A549 (cell line): ENCODE measurements at regions not wholly inside any gene's neighbourhood (a gene's known extent, or its start where the extent isn't known, plus 50 kb on each side); places are given as distances from the start of the nearest gene placed in this dataset.

ENCODE experiments used
- ATAC-seq, 2 experiments: fragments of 200-7000 bp in 1 of 2; fragments of >200 bp in 1 of 2; cut with Nextera tagmentation in 1 of 2; cut with Tn5 transposase in 1 of 2; 3 replicates each; pipeline versions ENCODE4 v1.8.0 to v1.9.1; 2018 to 2020; ENCODE audit warnings: mild to moderate bottlenecking in 1 of 2, moderate library complexity in 1 of 2
- CTCF ChIA-PET: fragments of 300-600 bp; sonication (Branson Sonifier 250); formaldehyde crosslinking; extraction: SDS; loops from one replicate; lab custom pipeline; 2021; ENCODE audit warnings: antibody characterized with exemption, inconsistent platforms; lab: Yijun Ruan, JAX
- POLR2A ChIA-PET: fragments of 350-600 bp; formaldehyde crosslinking; extraction: SDS; loops from one replicate; lab custom pipeline; 2021; ENCODE audit warnings: antibody characterized with exemption, inconsistent platforms; lab: Yijun Ruan, JAX
- DNase-seq, 2 experiments: peaks; one replicate each; pipeline versions ENCODE4 v3.0.0 to v3.0.0-alpha.2; 2011 to 2016; ENCODE audit warnings: low read depth in 1 of 2, low spot score in 1 of 2
- FAIRE-seq: peaks from 2 replicates; lab custom pipeline; 2011; peaks lifted over from hg19 to GRCh38; lab: Jason Lieb, UNC
- H3K27ac ChIP-seq, 2 experiments: fragments of >200 bp; sonication (Bioruptor Twin); formaldehyde crosslinking; 3 replicates each; pipeline ENCODE4 v1.5.1; 2016 to 2017
- H3K4me1 ChIP-seq: fragments of >200 bp; sonication (Bioruptor Twin); formaldehyde crosslinking; 3 replicates; pipeline ENCODE4 v1.6.1; 2016
- H3K4me2 ChIP-seq: fragments of >200 bp; sonication (Bioruptor Twin); formaldehyde crosslinking; 3 replicates; pipeline ENCODE4 v1.6.1; 2016
- H3K4me3 ChIP-seq: fragments of >200 bp; sonication (Bioruptor Twin); formaldehyde crosslinking; 3 replicates; pipeline ENCODE4 v1.5.1; 2016
- H3K9me3 ChIP-seq: fragments of >200 bp; sonication (Bioruptor Twin); formaldehyde crosslinking; 3 replicates; pipeline ENCODE4 v1.6.1; 2016
- BHLHE40 ChIP-seq: IDR thresholded peaks from 2 replicates; pipeline ENCODE4 v1.6.1; 2012; ENCODE audit warnings: low read depth, low read length, inconsistent platforms
- CBX2 ChIP-seq: fragments of 200-600 bp; sonication (generic); IDR thresholded peaks from 2 replicates; pipeline ENCODE4 v1.6.1; 2016; ENCODE audit warnings: low read depth, mild to moderate bottlenecking, borderline replicate concordance
- CHD2 ChIP-seq: fragments of 150-350 bp; IDR thresholded peaks from 2 replicates; pipeline ENCODE4 v1.6.1; 2014; ENCODE audit warnings: low read length; ENCODE audit not compliant: partially characterized antibody
- CHD4 ChIP-seq: fragments of 200-600 bp; sonication (generic); IDR thresholded peaks from 2 replicates; pipeline ENCODE4 v1.6.1; 2016; ENCODE audit warnings: antibody characterized with exemption, mild to moderate bottlenecking, borderline replicate concordance
- E2F6 ChIP-seq: IDR thresholded peaks from 2 replicates; pipeline ENCODE4 v1.6.1; 2012; ENCODE audit warnings: low read depth, borderline replicate concordance
- EHMT2 ChIP-seq: fragments of 200-600 bp; sonication (generic); IDR thresholded peaks from 2 replicates; pipeline ENCODE4 v1.6.1; 2016; ENCODE audit warnings: antibody characterized with exemption, low read depth, mild to moderate bottlenecking, moderate library complexity
- ELK1 ChIP-seq: fragments of 150-350 bp; IDR thresholded peaks from 2 replicates; pipeline ENCODE4 v1.6.1; 2014; ENCODE audit warnings: low read depth, mild to moderate bottlenecking, low read length
- EP300 ChIP-seq, 2 experiments: fragments of >200 bp; sonication (Bioruptor Twin); formaldehyde crosslinking; IDR thresholded peaks; 2 replicates in 1 of 2; 3 replicates in 1 of 2; pipeline ENCODE4 v1.6.1; 2016 to 2017
- FOSB ChIP-seq: fragments of 250-450 bp; sonication (Bioruptor Pico); IDR thresholded peaks from 2 replicates; pipeline ENCODE4 v1.5.0; 2020; ENCODE audit warnings: mild to moderate bottlenecking, moderate library complexity
- GATA3 ChIP-seq: IDR thresholded peaks from 2 replicates; pipeline ENCODE4 v1.6.1; 2012; ENCODE audit warnings: borderline replicate concordance
- HEYL ChIP-seq: fragments of 250-450 bp; sonication (Bioruptor Pico); IDR thresholded peaks from 2 replicates; pipeline ENCODE4 v1.8.0; 2021; ENCODE audit warnings: mild to moderate bottlenecking, moderate library complexity
- HOXB13 ChIP-seq: fragments of 250-450 bp; sonication (Bioruptor Pico); IDR thresholded peaks from 2 replicates; pipeline ENCODE4 v1.5.0; 2020; ENCODE audit warnings: low read depth, mild to moderate bottlenecking, moderate library complexity
- HOXB5 ChIP-seq: fragments of 250-450 bp; sonication (Bioruptor Pico); IDR thresholded peaks from 2 replicates; pipeline ENCODE4 v1.5.0; 2020; ENCODE audit warnings: mild to moderate bottlenecking, moderate library complexity
- JUN ChIP-seq, 2 experiments: fragments of >200 bp; sonication (Bioruptor Twin); formaldehyde crosslinking; IDR thresholded peaks; 2 replicates in 1 of 2; 3 replicates in 1 of 2; pipeline ENCODE4 v1.6.1; 2016 to 2017
- MAFK ChIP-seq: fragments of 450-650 bp; IDR thresholded peaks from 2 replicates; pipeline ENCODE4 v1.6.1; 2014; ENCODE audit not compliant: partially characterized antibody
- MYC ChIP-seq: IDR thresholded peaks from 2 replicates; pipeline ENCODE4 v1.6.1; 2012; ENCODE audit warnings: mild to moderate bottlenecking, inconsistent platforms, low read length, improper control_type of control experiment, borderline replicate concordance
- NFE2L2 ChIP-seq: fragments of 150-350 bp; conservative IDR thresholded peaks from 2 replicates; pipeline ENCODE4 v1.6.1; 2014; ENCODE audit warnings: low read length
- NPAS2 ChIP-seq: fragments of 250-450 bp; sonication (Bioruptor Pico); IDR thresholded peaks from 2 replicates; pipeline ENCODE4 v1.8.0; 2022; ENCODE audit warnings: mild to moderate bottlenecking, moderate library complexity, borderline replicate concordance
- NR3C1 ChIP-seq: fragments of >200 bp; sonication (Bioruptor Twin); formaldehyde crosslinking; IDR thresholded peaks from 3 replicates; pipeline ENCODE4 v1.6.1; 2017
- PBX3 ChIP-seq: IDR thresholded peaks from 2 replicates; pipeline ENCODE4 v1.6.1; 2012
- PHF8 ChIP-seq: fragments of 200-600 bp; sonication (generic); IDR thresholded peaks from 2 replicates; pipeline ENCODE4 v1.6.1; 2016; ENCODE audit warnings: low read depth, mild to moderate bottlenecking, antibody characterized with exemption, moderate library complexity, borderline replicate concordance
- POLR2A ChIP-seq: IDR thresholded peaks from 2 replicates; pipeline ENCODE4 v1.6.1; 2012; ENCODE audit warnings: mild to moderate bottlenecking, low read length
- POLR2AphosphoS2 ChIP-seq: conservative IDR thresholded peaks from 2 replicates; pipeline ENCODE4 v1.6.1; 2012; ENCODE audit warnings: low read length, improper control_type of control experiment, inconsistent platforms
- RAD21 ChIP-seq, 2 experiments: fragments of >200 bp in 1 of 2; sonication (Bioruptor Twin) in 1 of 2; formaldehyde crosslinking in 1 of 2; IDR thresholded peaks in 1 of 2; conservative IDR thresholded peaks in 1 of 2; 2 replicates in 1 of 2; 3 replicates in 1 of 2; pipeline ENCODE4 v1.6.1; 2012 to 2018; ENCODE audit warnings: inconsistent platforms in 1 of 2
- RFX5 ChIP-seq: fragments of 450-650 bp; IDR thresholded peaks from 2 replicates; pipeline ENCODE4 v1.7.1; 2014; ENCODE audit warnings: antibody characterized with exemption, mild to moderate bottlenecking, moderate library complexity
- RNF2 ChIP-seq: fragments of 200-600 bp; sonication (generic); IDR thresholded peaks from 2 replicates; pipeline ENCODE4 v1.6.1; 2016; ENCODE audit warnings: low read depth, mild to moderate bottlenecking, antibody characterized with exemption, moderate library complexity, borderline replicate concordance
- SMC3 ChIP-seq: fragments of >200 bp; sonication (Bioruptor Twin); formaldehyde crosslinking; IDR thresholded peaks from 3 replicates; pipeline ENCODE4 v1.6.1; 2018; ENCODE audit warnings: inconsistent platforms
- SREBF2 ChIP-seq: fragments of 450-650 bp; IDR thresholded peaks from 2 replicates; pipeline ENCODE4 v1.6.1; 2014; ENCODE audit warnings: mild to moderate bottlenecking, moderate library complexity
- TP53 ChIP-seq: fragments of 250-450 bp; sonication (Bioruptor Pico); IDR thresholded peaks from 2 replicates; pipeline ENCODE4 v1.5.0; 2021; ENCODE audit warnings: mild to moderate bottlenecking, moderate library complexity
- ZNF302 ChIP-seq: fragments of 250-450 bp; sonication (Bioruptor Pico); IDR thresholded peaks from 2 replicates; pipeline ENCODE4 v1.9.0; 2021; ENCODE audit warnings: inconsistent platforms, mild to moderate bottlenecking, moderate library complexity
- ZSCAN20 ChIP-seq: fragments of 250-450 bp; sonication (Bioruptor Pico); IDR thresholded peaks from 2 replicates; pipeline ENCODE4 v1.8.0; 2022; ENCODE audit warnings: mild to moderate bottlenecking, moderate library complexity
- WGBS: methylation state at CpG from one replicate; pipeline ENCODE4 v1.1.6; 2017; ENCODE audit errors: missing lambda C conversion rate; 5-methylcytosine and 5-hydroxymethylcytosine counted together
- TF ChIP-seq, protein P1 (sequence below): fragments of >200 bp; sonication (Bioruptor Twin); formaldehyde crosslinking; IDR thresholded peaks from 2 replicates; pipeline ENCODE4 v1.6.1; 2016
- TF ChIP-seq, protein P2 (sequence below): fragments of 450-650 bp; IDR thresholded peaks from 2 replicates; pipeline ENCODE4 v1.6.1; 2014; ENCODE audit warnings: antibody characterized with exemption
- TF ChIP-seq, protein P3 (sequence below): fragments of 250-450 bp; sonication (Bioruptor Pico); IDR thresholded peaks from 2 replicates; pipeline ENCODE4 v1.5.0; 2020; ENCODE audit warnings: low read depth, mild to moderate bottlenecking, moderate library complexity

DNA sequence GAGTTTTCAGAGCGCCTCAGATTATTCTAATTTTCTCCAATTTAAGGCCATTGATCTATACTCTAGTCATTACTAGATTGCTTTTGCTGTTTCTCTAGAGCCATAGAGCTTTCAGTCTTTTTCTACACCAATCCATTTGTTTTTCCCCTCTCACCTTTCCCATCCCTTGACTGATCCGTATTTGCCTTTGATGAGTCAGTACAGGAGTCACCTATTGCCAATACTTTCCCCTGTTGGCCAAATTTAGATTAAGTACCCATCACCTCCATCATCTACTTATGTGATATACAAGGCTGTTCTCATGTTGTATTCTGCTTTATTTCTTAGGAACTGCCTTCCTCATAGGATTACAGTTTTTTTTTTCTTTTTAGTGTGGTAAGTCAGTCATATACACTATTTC lies 463.2 kb downstream of the KLF12 start:
- H3K9me3 ChIP-seq, result no peaks in the 10 kb centered on the region
- H3K27ac ChIP-seq, result no peak overlapping the region

GRCh38 chr13:73667756-73668155 lies 466.4 kb downstream of the KLF12 start:
- POLR2A ChIA-PET, result no interaction called here

More for the DNA sequence above, 463.2 kb downstream of the KLF12 start:
- DNase-seq (no peak), ATAC-seq (no peak), FAIRE-seq (no peak)
- Histone ChIP-seq H3K4me1 (peaks cover 19% of the 10 kb centered on the region), H3K4me3 (no peak overlapping the region), H3K4me2 (no peak overlapping the region)
- 72% methylated on average over 2 of the region's 2 CpGs for WGBS
- POLR2A ChIA-PET, result no interaction called here
- TF ChIP-seq RNF2 (no peak), HOXB13 (CRISPR knock-in tag) (no peak), MYC (no peak), POLR2A (no peak), SMC3 (no peak), CBX2 (no peak), JUN (IDR thresholded peaks at IDR 0.05) (no peak), EP300 (IDR thresholded peaks at IDR 0.05) (no peak)
- TF ChIP-seq, all 56 proteins: peak for 0
- CTCF ChIA-PET, result no interaction called here

GRCh38 chr13:73665261-73665660 lies 468.9 kb downstream of the KLF12 start:
- FAIRE-seq, result no peak
- H3K27ac ChIP-seq, result no peak overlapping the region
- CTCF ChIA-PET, result no interaction called here
- TF ChIP-seq ZNF302 (CRISPR knock-in tag) (no peak), ELK1 (no peak), PHF8 (no peak), CHD4 (no peak), CHD2 (no peak), HEYL (CRISPR knock-in tag) (no peak), NFE2L2 (no peak), POLR2A (no peak), ZSCAN20 (CRISPR knock-in tag) (no peak), POLR2AphosphoS2 (no peak), E2F6 (no peak)
- TF ChIP-seq, protein P1, sequence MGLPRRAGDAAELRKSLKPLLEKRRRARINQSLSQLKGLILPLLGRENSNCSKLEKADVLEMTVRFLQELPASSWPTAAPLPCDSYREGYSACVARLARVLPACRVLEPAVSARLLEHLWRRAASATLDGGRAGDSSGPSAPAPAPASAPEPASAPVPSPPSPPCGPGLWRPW, result no peak
- TF ChIP-seq, protein P2, sequence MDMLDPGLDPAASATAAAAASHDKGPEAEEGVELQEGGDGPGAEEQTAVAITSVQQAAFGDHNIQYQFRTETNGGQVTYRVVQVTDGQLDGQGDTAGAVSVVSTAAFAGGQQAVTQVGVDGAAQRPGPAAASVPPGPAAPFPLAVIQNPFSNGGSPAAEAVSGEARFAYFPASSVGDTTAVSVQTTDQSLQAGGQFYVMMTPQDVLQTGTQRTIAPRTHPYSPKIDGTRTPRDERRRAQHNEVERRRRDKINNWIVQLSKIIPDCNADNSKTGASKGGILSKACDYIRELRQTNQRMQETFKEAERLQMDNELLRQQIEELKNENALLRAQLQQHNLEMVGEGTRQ, result no peak

More at GRCh38 chr13:73667756-73668155, 466.4 kb downstream of the KLF12 start:
- Histone ChIP-seq H3K9me3 (no peaks in the 10 kb centered on the region), H3K27ac (no peak overlapping the region), H3K4me2 (no peak overlapping the region), H3K4me3 (no peak overlapping the region), H3K4me1 (peaks cover 7% of the 10 kb centered on the region)
- TF ChIP-seq SMC3 (no peak), MAFK (no peak), POLR2AphosphoS2 (no peak), GATA3 (no peak), PBX3 (no peak), SREBF2 (no peak), HOXB5 (CRISPR knock-in tag) (no peak), TP53 (CRISPR knock-in tag) (no peak), EHMT2 (no peak), HOXB13 (CRISPR knock-in tag) (no peak), NR3C1 (no peak), CHD4 (no peak), FOSB (CRISPR knock-in tag) (no peak), NPAS2 (no peak), RFX5 (no peak), BHLHE40 (no peak), RAD21 (conservative IDR thresholded peaks at IDR 0.05 in 1 of 2, IDR thresholded peaks at IDR 0.05 in 1 of 2) (no peak)
- TF ChIP-seq, protein P3, sequence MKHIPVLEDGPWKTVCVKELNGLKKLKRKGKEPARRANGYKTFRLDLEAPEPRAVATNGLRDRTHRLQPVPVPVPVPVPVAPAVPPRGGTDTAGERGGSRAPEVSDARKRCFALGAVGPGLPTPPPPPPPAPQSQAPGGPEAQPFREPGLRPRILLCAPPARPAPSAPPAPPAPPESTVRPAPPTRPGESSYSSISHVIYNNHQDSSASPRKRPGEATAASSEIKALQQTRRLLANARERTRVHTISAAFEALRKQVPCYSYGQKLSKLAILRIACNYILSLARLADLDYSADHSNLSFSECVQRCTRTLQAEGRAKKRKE (CRISPR knock-in tag), result no peak
- TF ChIP-seq, protein P2, result no peak
- ATAC-seq (no peak), FAIRE-seq (no peak), DNase-seq (no peak)
- CTCF ChIA-PET, result no interaction called here
- 78% methylated on average over 3 of the region's 3 CpGs for WGBS

More at GRCh38 chr13:73665261-73665660, 468.9 kb downstream of the KLF12 start:
- no peaks in the 10 kb centered on the region for H3K4me1 ChIP-seq
- WGBS, result 14% methylated on average over 2 of the region's 2 CpGs
- no peak for ATAC-seq
- no peaks in the 10 kb centered on the region for H3K9me3 ChIP-seq
- H3K4me2 ChIP-seq, result no peak overlapping the region
- H3K4me3 ChIP-seq, result no peak overlapping the region
- POLR2A ChIA-PET, result interaction anchor here (0.6 kb wide), 1 partner anchor 10 kb away, joined by 3 read pairs; no protein-coding TSS in a partner anchor
- no peak for DNase-seq
